H1 (cell line): ENCODE measurements at regions not wholly inside any gene's neighbourhood (a gene's known extent, or its start where the extent isn't known, plus 50 kb on each side); places are given as distances from the start of the nearest gene placed in this dataset.

Experiments
- CHD2 ChIP-seq: IDR thresholded peaks from 2 replicates; pipeline ENCODE4 v1.6.1; 2012; ENCODE audit warnings: low read length, improper control_type of control experiment
- CREB1 ChIP-seq: IDR thresholded peaks from 2 replicates; pipeline ENCODE4 v1.6.1; 2012; ENCODE audit warnings: inconsistent platforms
- GTF2F1 ChIP-seq: IDR thresholded peaks from 2 replicates; pipeline ENCODE4 v1.6.1; 2012; ENCODE audit warnings: low read depth, low read length, improper control_type of control experiment, borderline replicate concordance
- HDAC2 ChIP-seq, 2 experiments: fragments of 300-600 bp in 1 of 2; sonication (generic) in 1 of 2; IDR thresholded peaks; 2 replicates each; pipeline ENCODE4 v1.6.1; 2011 to 2012; ENCODE audit warnings: low read depth in 2 of 2, low read length in 2 of 2, mild to moderate bottlenecking in 2 of 2, moderate library complexity in 2 of 2, borderline replicate concordance in 1 of 2, inconsistent platforms in 1 of 2
- KDM5A ChIP-seq: fragments of 200-600 bp; IDR thresholded peaks from 2 replicates; pipeline ENCODE4 v1.7.1; 2012; ENCODE audit warnings: mild to moderate bottlenecking, low read length, inconsistent platforms, mixed read lengths

GRCh38 chr13:107289540-107289939 is 721.6 kb upstream of the ARGLU1 start (continued):
- no peak for TF ChIP-seq GTF2F1
- TF ChIP-seq CHD2: no peak
- TF ChIP-seq HDAC2 (IDR thresholded peaks at IDR 0.05; ENCODE audit: borderline replicate concordance in 1 of 2, low read depth in 2 of 2, low read length in 2 of 2): no peak
- TF ChIP-seq CREB1: no peak
- no peak for TF ChIP-seq KDM5A
